GM21825 (cell line): ENCODE measurements at regions not wholly inside any gene's neighbourhood (a gene's known extent, or its start where the extent isn't known, plus 50 kb on each side); places are given as distances from the start of the nearest gene placed in this dataset.

Experiments
- ATAC-seq: cut with Tn5 transposase; IDR thresholded peaks from one replicate; pipeline ENCODE4 v1.9.1; 2021; ENCODE audit warnings: mild to moderate bottlenecking, moderate library complexity; ENCODE audit not compliant: unreplicated experiment

GRCh38 chr1:23639460-23640095, 52.0 kb upstream of the RPL11 start:
- ATAC-seq: no peak

- no peak for ATAC-seq
Measured at GRCh38 chr1:23638786-23639241, 52.8 kb upstream of the RPL11 start.

- ATAC-seq: no peak
Measured at GRCh38 chr1:23638188-23638619, 53.4 kb upstream of the RPL11 start.

GRCh38 chr1:23636009-23636408, 55.6 kb upstream of the RPL11 start:
- no peak for ATAC-seq

- ATAC-seq: no peak
Measured at GRCh38 chr1:23634840-23635651, 56.6 kb upstream of the RPL11 start.

GRCh38 chr1:23634518-23634839, 57.1 kb upstream of the RPL11 start:
- no peak for ATAC-seq

GRCh38 chr1:23632479-23633160, 59.0 kb upstream of the RPL11 start:
- no peak for ATAC-seq

- ATAC-seq: no peak
Measured at GRCh38 chr1:23629708-23630290, 61.8 kb upstream of the RPL11 start.

- ATAC-seq: no peak
Measured at GRCh38 chr1:23628951-23629387, 62.6 kb upstream of the RPL11 start.

- ATAC-seq: no peak
Measured at GRCh38 chr1:23627069-23627735, 64.4 kb upstream of the RPL11 start.

GRCh38 chr1:23625929-23626535, 65.6 kb upstream of the RPL11 start:
- no peak for ATAC-seq

- no peak for ATAC-seq
Measured at GRCh38 chr1:23625459-23625858, 66.1 kb upstream of the RPL11 start.

GRCh38 chr1:23624440-23624839, 65.1 kb upstream of the ID3 start:
- ATAC-seq: no peak

- ATAC-seq: no peak
Measured at GRCh38 chr1:23622284-23622683, 63.0 kb upstream of the ID3 start.

GRCh38 chr1:23620605-23621004, 61.3 kb upstream of the ID3 start:
- ATAC-seq: no peak

GRCh38 chr1:23619299-23620188, 60.2 kb upstream of the ID3 start:
- peak; percentile 45 for ATAC-seq

- ATAC-seq: no peak
Measured at GRCh38 chr1:23618586-23619083, 59.3 kb upstream of the ID3 start.

- no peak for ATAC-seq
Measured at GRCh38 chr1:23617084-23617521, 57.8 kb upstream of the ID3 start.

- no peak for ATAC-seq
Measured at GRCh38 chr1:23616292-23616824, 57.1 kb upstream of the ID3 start.
